GM12892 (cell line): ENCODE measurements at regions not wholly inside any gene's neighbourhood (a gene's known extent, or its start where the extent isn't known, plus 50 kb on each side); places are given as distances from the start of the nearest gene placed in this dataset.
"Not testable (repeated sequence)": the region's sequence is repeated elsewhere in the genome, so short reads cannot be mapped to it uniquely, and the experiment has no call there.

Experiments used
- DNase-seq: peaks from one replicate; pipeline ENCODE4 v3.0.0; 2011; ENCODE audit not compliant: insufficient read length
- FAIRE-seq: peaks from 2 replicates; lab custom pipeline; 2011; peaks lifted over from hg19 to GRCh38; lab: Jason Lieb, UNC
- POLR2A ChIP-seq: IDR thresholded peaks from 2 replicates; pipeline ENCODE4 v1.6.1; 2011; ENCODE audit warnings: low read depth, low read length, control low read depth
- POLR2AphosphoS5 ChIP-seq: IDR thresholded peaks from 2 replicates; pipeline ENCODE4 v1.6.1; 2011; ENCODE audit warnings: low read depth, low read length, control low read depth
- TAF1 ChIP-seq: IDR thresholded peaks from 2 replicates; pipeline ENCODE4 v1.6.1; 2011; ENCODE audit warnings: low read depth, mild to moderate bottlenecking, control low read depth, low read length, borderline replicate concordance

GRCh38 chrX:128818690-128819089, 704.6 kb downstream of the SMARCA1 start:
- DNase-seq, result no peak
- no peak for FAIRE-seq
- TF ChIP-seq POLR2A (no peak), TAF1 (no peak), POLR2AphosphoS5 (no peak)

GRCh38 chrX:128816919-128817318, 706.4 kb downstream of the SMARCA1 start:
- FAIRE-seq (no peak), DNase-seq (no peak)

GRCh38 chrX:128807367-128807766, 715.9 kb downstream of the SMARCA1 start:
- DNase-seq (no peak), FAIRE-seq (no peak)
- no peak for TF ChIP-seq TAF1
- no peak for TF ChIP-seq POLR2A
- no peak for TF ChIP-seq POLR2AphosphoS5

More at GRCh38 chrX:128816919-128817318, 706.4 kb downstream of the SMARCA1 start:
- TF ChIP-seq TAF1, result no peak
- TF ChIP-seq POLR2AphosphoS5, result no peak
- TF ChIP-seq POLR2A, result no peak

GRCh38 chrX:128805236-128805635, 718.1 kb downstream of the SMARCA1 start:
- TF ChIP-seq TAF1 (no peak), POLR2AphosphoS5 (no peak), POLR2A (no peak)
- DNase-seq (no peak), FAIRE-seq (no peak)

- no peak for FAIRE-seq
- TF ChIP-seq POLR2A, result no peak
- TF ChIP-seq POLR2AphosphoS5, result no peak
- no peak for TF ChIP-seq TAF1
- no peak for DNase-seq
These were observed 718.5 kb downstream of the SMARCA1 start for GRCh38 chrX:128804828-128805227.

DNA sequence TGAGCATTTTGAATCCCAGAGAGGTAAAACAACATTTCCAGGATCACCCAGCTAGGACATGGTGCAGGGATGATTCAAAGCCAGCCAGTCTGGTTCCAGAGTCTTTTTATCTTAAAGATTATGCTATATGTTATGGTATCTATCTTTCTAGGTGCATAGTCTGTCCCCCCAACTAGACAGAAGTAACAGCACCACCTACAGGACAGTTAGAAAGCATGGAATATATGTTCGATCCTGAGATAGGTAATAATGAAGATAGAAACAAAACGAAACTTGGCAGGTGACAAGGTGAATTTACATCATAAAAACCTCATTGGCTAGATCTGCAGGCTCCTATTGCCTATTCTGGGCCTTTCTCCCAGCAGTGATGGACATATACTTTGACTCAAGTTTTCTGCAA, 723.2 kb downstream of the SMARCA1 start:
- TF ChIP-seq TAF1, result no peak
- no peak for TF ChIP-seq POLR2AphosphoS5
- TF ChIP-seq POLR2A, result no peak
- FAIRE-seq, result no peak
- DNase-seq, result no peak

DNA sequence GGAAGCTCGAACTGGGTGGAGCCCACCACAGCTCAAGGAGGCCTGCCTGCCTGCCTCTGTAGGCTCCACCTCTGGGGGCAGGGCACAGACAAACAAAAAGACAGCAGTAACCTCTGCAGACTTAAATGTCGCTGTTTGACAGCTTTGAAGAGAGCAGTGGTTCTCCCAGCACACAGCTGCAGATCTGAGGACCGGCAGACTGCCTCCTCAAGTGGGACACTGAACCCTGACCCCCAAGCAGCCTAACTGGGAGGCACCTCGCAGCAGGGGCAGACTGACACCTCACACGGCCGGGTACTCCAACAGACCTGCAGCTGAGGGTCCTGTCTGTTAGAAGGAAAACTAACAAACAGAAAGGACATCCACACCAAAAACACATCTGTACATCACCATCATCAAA, 730.9 kb upstream of the ACTRT1 start:
- not testable (repeated sequence) for FAIRE-seq, DNase-seq

DNA sequence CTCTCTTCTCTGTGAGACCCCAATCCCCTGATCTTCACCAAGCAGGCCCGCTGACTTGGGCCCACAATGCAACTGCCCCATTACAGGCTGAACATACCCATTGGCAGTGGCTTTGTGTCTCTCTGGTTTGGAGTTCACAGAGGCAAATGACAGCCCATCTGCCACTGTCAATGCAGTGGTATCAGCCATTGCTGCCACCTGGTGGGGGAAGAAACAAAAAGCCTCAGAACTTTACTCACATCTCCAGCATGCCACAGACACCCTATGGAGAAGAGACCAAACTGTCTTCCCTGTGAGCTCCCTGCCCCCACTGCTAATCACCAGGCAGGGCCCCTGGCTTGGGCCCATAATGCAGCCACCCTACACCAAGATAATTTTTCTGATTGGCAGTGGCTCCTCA, 729.3 kb upstream of the ACTRT1 start:
- no peak for FAIRE-seq
- TF ChIP-seq POLR2AphosphoS5, result no peak
- TF ChIP-seq TAF1, result no peak
- no peak for TF ChIP-seq POLR2A
- DNase-seq, result no peak

DNA sequence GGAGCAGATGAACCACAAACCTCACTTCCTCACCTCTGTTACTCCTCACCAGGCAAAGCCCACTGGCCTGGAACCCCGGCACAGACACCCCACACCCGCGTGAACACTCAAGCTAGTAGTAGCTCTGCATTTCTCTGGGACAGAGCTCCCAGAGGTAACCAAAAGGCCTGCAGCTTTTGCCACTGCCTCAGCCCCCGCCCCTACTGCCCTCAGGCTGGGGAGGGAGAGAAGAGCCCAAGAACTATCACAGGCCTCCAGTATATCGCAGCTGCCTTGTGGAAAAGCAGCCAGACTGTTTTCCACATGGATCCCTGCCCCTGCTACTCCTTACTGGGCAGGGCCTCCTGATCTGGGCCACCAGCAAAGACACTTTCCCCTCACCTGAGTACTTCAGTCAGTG, 728.7 kb upstream of the ACTRT1 start:
- no peak for TF ChIP-seq TAF1
- no peak for TF ChIP-seq POLR2AphosphoS5
- TF ChIP-seq POLR2A, result no peak
- DNase-seq (no peak), FAIRE-seq (no peak)

DNA sequence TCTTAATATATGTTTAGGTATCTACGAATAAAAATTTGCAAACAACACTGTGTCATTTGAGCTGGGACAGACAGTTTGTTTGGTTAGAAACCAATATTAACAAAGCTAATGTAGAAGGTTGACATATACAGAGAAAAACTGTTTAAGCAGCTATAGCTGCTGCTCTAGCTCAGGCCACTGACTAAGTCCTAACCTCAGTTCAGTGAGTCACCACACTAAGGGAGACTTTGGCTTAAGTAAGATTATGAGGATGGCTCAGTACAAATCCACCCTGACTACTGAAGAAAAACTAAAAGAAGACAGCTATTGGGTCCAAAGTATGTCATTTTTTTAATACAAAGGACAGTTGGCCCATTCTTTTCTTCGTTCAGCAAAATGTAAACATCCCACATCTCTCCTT, 717.3 kb upstream of the ACTRT1 start:
- no peak for FAIRE-seq

GRCh38 chrX:128759745-128760144, 707.5 kb upstream of the ACTRT1 start:
- no peak for TF ChIP-seq POLR2AphosphoS5
- no peak for TF ChIP-seq POLR2A
- no peak for TF ChIP-seq TAF1
- FAIRE-seq (no peak), DNase-seq (no peak)

More for the DNA sequence above, 717.3 kb upstream of the ACTRT1 start:
- no peak for DNase-seq
- TF ChIP-seq POLR2A, result no peak
- no peak for TF ChIP-seq TAF1
- TF ChIP-seq POLR2AphosphoS5, result no peak

- TF ChIP-seq POLR2AphosphoS5 (no peak), TAF1 (no peak), POLR2A (no peak)
- FAIRE-seq (no peak), DNase-seq (no peak)
These were observed 707.0 kb upstream of the ACTRT1 start for GRCh38 chrX:128759177-128759576.

DNA sequence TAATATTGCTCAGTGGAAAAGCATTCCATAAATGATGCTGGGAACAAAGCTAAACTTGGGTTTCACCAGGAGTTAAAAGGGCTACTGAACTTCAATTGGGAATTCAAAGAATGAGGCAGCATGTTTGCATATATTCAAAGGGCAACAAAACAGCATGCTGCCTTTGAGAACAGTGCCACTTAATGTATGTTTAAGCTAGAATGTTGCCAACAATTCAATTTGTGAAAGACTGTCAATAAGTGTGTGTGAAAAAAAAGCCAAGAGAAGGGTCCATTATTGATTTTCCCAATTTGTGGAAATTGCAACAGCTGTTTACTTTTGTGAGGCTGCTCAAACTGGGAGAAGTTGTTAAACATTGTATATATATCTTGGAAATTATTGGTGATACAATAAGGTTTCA, 701.9 kb upstream of the ACTRT1 start:
- FAIRE-seq (no peak), DNase-seq (no peak)
- no peak for TF ChIP-seq POLR2A

DNA sequence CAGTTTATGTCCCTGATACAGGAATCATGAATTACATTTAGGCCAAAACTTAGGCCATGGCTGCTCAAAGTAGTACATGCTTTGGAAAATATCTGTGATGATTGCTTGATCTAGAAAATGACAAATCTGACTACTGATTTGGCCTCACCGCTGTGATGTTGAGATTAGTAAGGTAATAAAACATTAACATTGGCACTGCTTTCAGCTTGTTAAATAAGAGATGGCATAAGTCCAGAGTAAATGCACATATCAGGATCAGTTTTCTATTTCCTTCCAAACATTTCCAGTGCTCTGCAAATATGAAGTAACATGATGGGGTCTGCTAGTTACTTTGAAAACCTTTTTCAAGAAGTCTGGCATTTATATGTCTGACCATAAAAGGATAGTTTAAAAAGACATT, 687.3 kb upstream of the ACTRT1 start:
- DNase-seq, result no peak
- FAIRE-seq, result no peak

More for the DNA sequence above, 687.3 kb upstream of the ACTRT1 start:
- TF ChIP-seq POLR2A (no peak), POLR2AphosphoS5 (no peak), TAF1 (no peak)
